HG03066 (cell line): ENCODE measurements at regions not wholly inside any gene's neighbourhood (a gene's known extent, or its start where the extent isn't known, plus 50 kb on each side); places are given as distances from the start of the nearest gene placed in this dataset.
"Not testable (repeated sequence)": the region's sequence is repeated elsewhere in the genome, so short reads cannot be mapped to it uniquely, and the experiment has no call there.

Experiments
- ATAC-seq: cut with Tn5 transposase; IDR thresholded peaks from one replicate; pipeline ENCODE4 v1.9.1; 2021; ENCODE audit warnings: low read depth; ENCODE audit not compliant: unreplicated experiment

DNA sequence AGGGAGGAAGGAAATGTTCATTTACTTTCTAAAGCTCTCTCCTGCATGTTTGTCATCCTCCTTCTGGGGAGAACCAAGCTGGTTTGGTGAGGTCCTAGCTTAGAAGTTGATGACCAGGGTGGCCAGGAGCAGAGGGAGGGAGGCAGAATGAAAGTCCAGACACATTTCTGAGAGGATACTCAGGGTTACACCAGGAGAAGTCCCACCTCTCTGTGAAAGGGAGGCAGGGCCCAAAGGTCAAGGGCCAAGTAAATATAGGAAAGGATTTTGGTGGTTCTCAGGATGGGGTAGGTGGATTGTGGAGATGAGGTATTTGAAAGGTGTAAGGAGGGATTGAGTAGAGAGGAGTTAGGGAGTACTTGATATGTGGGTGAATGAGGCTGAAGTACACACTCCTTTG is 58.0 kb upstream of the FBXO11 start:
- no peak for ATAC-seq

- no peak for ATAC-seq
Observed at GRCh38 chr2:47964722-47965434, 58.6 kb upstream of the FBXO11 start.

DNA sequence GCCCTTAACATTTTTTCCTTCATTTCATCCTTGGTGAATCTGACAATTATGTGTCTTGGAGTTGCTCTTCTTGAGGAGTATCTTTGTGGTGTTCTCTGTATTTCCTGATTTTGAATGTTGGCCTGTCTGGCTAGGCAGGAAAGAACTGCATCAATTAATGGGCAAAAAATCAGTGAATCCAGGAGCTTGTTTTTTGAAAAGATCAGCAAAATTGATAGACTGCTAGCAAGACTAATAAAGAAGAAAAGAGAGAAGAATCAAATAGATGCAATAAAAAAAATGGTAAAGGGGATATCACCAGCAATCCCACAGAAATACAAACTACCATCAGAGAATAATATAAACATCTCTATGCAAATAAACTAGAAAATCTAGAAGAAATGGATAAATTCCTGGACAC is 70.4 kb upstream of the FBXO11 start:
- ATAC-seq, result not testable (repeated sequence)

GRCh38 chr2:47984041-47984440 is 77.7 kb upstream of the FBXO11 start:
- no peak for ATAC-seq

DNA sequence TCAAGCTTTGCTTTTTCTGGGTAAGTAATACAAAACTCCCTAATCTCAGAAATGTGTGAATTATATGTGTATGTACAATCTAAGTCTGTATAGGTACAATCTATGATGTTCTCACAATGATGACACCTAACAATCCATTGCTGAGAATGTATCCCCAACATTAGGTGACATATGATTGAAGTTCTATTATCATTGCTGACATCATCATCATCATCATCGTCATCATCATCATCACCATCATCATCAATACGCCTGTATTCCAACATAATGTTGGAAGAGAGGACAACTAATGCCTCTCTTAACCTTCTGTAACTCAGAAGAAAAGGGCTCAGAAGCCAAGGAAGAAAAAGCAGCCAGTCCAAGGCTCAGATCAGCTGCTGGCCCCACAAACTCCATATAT is 84.2 kb upstream of the FBXO11 start:
- no peak for ATAC-seq

DNA sequence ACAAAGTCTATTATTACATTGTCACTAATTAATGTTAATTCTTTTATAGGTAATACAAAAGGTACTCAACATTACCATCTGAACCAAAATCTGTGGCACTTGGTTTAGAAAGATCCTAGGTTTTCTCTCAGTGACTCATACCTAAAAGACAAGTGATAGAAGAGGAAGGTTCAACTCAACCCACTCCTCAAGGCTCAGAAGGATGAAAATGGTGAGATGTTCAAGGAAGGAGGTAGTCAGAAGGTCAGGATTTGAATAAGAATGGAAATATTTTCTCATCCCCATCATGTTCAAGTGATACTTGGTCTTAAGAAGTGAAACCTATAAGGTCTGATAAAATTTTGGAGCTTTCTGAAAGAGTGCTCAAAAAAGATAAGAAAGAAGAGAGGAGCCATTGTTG is 86.4 kb upstream of the FBXO11 start:
- no peak for ATAC-seq

- no peak for ATAC-seq
Observed at GRCh38 chr2:47996808-47997207, 90.5 kb upstream of the FBXO11 start.

GRCh38 chr2:47999512-47999911 is 93.2 kb upstream of the FBXO11 start:
- no peak for ATAC-seq

DNA sequence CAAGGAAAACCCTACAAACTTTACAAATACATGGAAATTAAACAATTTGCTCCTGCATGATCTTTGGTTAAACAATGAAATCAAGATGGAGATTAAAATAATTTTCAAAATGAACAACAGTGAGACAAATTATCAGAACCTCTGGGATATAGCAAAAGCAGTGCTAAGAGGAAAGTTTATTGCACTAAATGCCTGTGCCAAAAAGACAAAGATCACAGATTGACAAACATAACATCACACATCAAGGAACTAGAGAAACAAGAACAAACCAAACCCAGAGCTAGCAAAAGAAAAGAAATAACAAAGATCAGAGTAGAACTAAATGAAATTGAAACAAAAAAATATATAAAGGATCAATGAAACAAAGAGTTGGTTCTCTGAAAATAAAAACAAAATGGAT is 95.2 kb upstream of the FBXO11 start:
- ATAC-seq, result no peak

DNA sequence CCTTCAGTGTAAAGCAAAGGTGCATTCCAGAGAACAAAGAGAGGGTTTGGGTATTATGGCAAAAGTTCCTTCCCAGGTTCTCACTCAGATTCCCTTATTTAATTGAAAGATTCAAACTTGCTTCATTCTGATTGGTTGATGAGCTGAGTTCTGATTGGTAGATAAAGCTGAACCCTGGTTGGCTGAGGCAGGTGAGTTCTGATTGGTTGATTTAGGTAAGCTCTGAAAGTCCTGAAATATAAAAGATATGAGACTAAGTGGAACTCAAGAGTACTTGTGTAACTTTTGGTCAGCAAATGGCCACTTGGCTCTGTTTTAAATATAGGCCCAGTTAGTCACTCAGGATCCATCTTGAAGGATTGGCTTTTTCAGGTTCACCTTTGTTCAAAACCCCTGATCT is 99.8 kb upstream of the FBXO11 start:
- ATAC-seq, result no peak

DNA sequence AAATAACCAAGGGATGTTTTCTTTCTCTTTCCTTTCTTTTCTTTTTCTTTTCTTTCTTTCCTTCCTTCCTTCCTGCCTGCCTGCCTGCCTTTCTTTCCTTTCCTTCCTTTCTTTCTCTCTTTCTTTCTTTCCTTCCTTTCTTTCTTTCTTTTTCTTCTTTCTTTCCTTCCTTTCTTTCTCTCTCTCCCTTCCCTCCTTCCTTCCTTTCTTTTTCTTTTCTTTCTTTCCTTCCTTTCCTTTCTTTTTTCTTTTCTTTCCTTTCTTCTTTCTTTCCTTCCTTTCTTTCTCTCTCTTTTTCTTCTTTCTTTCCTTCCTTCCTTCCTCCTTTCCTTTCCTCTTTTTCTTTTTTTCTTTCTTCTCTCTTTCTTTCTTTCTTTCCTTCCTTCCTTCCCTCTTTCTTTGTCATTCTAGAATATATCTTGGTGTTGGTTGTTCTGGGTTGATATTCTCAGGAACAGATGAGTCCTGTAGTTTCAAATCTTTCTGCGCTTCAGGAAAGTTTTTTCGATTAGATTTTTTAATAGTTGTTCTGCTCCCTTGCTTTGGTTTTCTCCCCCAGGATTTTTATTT is 101.5 kb upstream of the FBXO11 start:
- no peak for ATAC-seq

DNA sequence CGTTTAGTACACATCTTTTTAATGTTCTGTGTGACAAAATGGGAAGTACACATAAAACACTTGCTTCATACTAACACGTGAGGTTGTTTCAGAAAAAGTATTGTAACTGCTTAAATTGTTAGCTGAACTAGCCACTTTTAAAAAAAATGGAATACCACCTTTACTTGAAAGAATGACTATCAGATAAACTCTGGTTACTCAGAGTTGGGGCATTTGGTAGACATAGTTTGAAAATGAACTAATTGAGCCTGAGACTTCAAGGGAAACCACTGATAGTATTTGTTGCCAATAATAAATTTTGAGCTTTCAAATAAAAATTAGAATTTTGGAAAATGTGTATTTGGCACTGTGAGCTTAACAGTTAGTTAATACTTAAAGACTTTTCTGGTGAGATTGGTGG is 103.0 kb upstream of the FBXO11 start:
- ATAC-seq, result no peak

DNA sequence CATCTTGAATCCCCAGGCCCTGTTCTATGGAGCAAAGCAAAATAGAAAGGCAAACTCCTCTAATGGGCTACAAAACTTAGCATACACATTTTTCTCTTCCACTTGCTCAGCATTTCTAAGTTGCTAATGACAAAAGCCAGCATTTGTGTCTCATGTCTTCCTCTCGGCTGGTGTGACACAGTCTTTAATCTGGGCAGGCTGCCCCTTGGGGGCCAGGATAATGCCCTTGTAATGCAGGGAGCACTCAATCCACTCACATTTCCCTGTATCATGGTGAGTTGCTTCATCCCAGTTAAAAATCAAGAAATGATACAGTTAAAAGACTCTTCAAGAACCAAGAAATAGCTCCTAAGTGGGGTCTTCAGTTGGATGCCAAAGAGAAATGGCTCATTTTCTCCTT is 109.1 kb upstream of the FBXO11 start:
- no peak for ATAC-seq

DNA sequence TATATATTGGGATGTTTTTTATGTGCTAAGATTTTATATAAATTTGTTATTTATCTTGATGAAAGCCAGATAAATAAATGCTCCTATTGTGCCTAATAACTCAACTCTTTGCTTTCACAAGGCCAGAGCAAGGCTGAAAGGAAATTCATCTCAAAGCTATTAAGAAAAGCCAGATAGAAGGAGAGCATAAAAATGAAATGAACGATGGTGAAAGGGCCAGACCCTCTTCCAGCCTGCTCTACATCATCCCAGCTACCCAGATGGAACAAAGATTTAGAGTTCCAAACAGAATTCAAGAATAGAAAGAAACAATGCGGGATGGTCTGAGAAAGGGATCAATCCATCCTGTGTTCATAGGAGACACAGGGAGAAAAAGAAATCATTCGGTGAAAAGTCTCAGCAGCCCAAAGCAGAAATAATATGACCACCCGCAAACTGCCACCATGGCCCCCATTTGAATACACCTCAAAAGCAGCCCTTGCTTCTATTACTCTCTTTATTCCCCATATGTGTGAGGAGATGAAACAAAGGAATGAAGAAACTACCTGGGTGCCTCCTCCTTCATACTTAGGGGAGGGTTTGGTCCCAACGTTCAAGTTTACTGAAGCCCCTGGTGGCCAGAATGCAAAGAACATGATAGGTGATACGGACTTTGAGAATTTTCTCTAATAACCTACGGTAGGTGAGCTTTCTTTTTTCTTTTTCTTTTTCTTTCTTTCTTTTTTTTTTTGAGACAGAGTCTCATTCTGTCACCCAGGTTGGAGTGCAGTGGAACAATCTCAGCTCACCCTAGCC is 110.1 kb upstream of the FBXO11 start:
- no peak for ATAC-seq

DNA sequence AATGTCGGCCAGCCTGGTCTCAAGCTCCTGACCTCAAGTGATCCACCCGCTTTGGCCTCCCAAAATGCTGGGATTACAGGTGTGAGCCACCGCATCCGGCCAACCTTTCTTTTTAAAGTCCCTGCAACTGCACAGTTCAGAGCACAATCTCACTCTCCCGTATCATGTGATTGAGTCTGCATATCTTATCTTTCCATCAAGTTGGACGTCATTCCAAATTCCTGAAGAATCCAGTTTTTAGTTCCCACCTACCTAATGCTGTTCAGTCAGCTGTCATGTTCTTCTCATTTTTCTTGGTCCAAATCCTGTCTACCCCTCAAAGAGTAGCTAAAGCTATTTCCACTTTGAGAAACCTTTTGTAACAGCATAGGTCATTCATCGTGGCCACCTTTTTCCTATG is 110.8 kb upstream of the FBXO11 start:
- no peak for ATAC-seq

DNA sequence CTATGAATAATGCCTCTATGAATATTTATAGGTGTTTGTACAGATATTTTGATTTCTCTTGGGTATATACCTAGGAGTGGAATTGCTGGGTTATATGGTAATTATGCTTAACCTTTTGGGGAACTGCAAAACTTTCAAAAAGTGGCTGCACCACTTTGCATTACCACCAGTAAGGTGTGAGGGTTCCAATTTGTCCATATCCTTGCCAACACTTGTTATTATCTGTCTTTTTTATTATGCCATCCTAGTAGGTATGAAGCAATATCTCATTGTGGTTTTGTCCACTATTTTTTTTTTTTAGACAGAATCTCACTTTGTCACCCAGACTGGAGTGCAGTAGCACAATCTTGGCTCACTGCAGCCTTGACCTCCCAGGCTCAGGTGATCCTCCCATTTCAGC is 112.2 kb upstream of the FBXO11 start:
- no peak for ATAC-seq

- ATAC-seq, result no peak
Observed at GRCh38 chr2:48026865-48027264, 120.6 kb upstream of the FBXO11 start.

DNA sequence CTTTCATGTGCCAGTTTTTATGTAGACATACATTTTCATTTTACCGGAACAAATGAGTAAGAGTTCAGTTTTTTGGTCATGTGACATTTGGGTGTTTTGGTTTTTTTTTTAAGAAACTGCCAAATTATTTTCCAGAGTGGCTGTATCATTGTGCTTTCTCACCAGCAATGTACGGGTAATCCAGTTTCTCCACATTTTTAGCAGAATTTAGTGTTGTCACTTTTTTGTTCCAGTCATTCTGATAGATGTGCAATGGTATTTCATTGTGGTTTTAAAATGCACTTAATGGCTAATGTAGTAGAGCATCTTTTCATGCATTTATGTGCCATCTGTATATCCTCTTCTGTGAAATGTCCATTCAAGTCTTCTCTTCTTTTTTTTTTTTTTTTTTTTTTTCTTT is 126.5 kb upstream of the FBXO11 start:
- ATAC-seq, result no peak

GRCh38 chr2:48034295-48034694 is 128.0 kb upstream of the FBXO11 start:
- ATAC-seq, result no peak

- no peak for ATAC-seq
Observed at GRCh38 chr2:48036312-48036711, 130.0 kb upstream of the FBXO11 start.

DNA sequence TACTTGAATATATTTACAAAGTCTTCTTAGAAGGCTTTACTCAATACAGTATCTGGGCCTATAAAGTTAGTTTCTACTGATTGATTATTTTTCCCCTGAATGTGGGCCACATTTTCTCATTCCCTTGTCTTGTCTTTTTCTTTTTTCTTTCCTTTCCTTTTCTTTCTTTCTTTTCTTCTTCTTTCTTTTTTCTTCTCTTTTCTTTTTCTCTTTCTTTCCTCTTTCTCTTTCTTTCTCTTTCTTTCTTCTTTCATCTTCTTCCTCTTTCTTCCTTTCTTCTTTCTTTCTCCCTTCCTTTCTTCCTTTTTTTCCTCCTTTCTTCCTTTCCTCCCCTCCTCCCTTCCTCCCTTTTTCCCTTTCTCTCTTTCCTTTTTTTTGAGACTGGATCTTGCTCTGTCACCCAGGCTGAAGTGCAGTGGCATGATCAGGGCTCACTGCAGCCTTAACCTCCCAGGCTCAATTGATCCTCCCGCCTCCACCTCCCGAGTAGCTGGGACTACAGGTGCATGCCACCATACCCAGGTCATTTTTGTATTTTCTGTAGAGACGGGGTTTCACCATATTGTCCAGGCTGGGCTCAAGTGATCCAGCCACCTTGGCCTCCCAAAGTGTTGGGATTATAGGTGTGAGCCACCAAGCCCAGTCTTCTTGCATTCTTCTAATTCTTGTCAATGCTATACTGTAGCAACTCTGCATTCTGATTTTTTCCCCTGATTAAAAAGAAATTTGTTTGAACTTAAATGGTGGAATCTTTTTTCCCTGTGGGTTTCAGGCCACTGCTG is 133.1 kb upstream of the FBXO11 start:
- no peak for ATAC-seq
